Fibroblast of pulmonary artery (primary cell): ENCODE measurements at regions not wholly inside any gene's neighbourhood (a gene's known extent, or its start where the extent isn't known, plus 50 kb on each side); places are given as distances from the start of the nearest gene placed in this dataset.

ENCODE experiments used
- DNase-seq: peaks from one replicate; pipeline ENCODE4 v3.0.0-alpha.2; 2010; ENCODE audit warnings: low read depth
- H3K4me3 ChIP-seq: replicated peaks from 2 replicates; pipeline ENCODE4 v1.5.1; 2011; ENCODE audit warnings: low read depth, mild to moderate bottlenecking, control low read depth, low read length, moderate library complexity
- TF ChIP-seq, protein P1 (sequence below): IDR thresholded peaks from 2 replicates; pipeline ENCODE4 v1.5.1; 2011; ENCODE audit warnings: mild to moderate bottlenecking, control low read depth, low read length, inconsistent platforms; ENCODE audit errors: missing control alignments

DNA sequence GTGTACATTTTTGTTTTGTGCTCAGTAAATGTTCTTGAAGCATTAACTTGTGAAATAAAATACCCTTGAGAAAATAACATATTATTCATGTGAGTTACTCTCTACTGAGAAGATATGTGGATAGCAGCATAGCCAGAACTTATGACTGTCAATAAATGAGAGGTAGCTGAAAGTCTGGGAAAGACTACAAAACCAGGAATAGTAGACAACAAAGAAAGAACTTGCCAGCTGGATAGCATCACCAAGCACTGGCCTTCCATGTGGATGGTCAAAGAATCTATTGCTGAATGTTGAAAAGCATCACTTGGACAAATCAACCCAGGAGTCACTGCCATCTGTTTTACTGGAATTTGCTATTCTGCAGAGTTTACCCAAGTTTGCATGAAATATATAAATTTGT lies 650.0 kb upstream of the HTR2C start:
- no peak for DNase-seq
- H3K4me3 ChIP-seq, result no peak overlapping the region
- TF ChIP-seq, protein P1, sequence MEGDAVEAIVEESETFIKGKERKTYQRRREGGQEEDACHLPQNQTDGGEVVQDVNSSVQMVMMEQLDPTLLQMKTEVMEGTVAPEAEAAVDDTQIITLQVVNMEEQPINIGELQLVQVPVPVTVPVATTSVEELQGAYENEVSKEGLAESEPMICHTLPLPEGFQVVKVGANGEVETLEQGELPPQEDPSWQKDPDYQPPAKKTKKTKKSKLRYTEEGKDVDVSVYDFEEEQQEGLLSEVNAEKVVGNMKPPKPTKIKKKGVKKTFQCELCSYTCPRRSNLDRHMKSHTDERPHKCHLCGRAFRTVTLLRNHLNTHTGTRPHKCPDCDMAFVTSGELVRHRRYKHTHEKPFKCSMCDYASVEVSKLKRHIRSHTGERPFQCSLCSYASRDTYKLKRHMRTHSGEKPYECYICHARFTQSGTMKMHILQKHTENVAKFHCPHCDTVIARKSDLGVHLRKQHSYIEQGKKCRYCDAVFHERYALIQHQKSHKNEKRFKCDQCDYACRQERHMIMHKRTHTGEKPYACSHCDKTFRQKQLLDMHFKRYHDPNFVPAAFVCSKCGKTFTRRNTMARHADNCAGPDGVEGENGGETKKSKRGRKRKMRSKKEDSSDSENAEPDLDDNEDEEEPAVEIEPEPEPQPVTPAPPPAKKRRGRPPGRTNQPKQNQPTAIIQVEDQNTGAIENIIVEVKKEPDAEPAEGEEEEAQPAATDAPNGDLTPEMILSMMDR, result no peak

- TF ChIP-seq, protein P1, result peak; percentile 54
- DNase-seq, result peak; percentile 55
- H3K4me3 ChIP-seq, result no peak overlapping the region
Observed at GRCh38 chrX:113929004-113929403, 654.9 kb upstream of the HTR2C start.

- TF ChIP-seq, protein P1, result no peak
- DNase-seq, result no peak
- H3K4me3 ChIP-seq, result no peak overlapping the region
Observed at GRCh38 chrX:113920661-113921060, 663.2 kb upstream of the HTR2C start.

- TF ChIP-seq, protein P1, result no peak
- DNase-seq, result no peak
- no peak overlapping the region for H3K4me3 ChIP-seq
Observed at GRCh38 chrX:113919387-113919786, 664.5 kb upstream of the HTR2C start.

DNA sequence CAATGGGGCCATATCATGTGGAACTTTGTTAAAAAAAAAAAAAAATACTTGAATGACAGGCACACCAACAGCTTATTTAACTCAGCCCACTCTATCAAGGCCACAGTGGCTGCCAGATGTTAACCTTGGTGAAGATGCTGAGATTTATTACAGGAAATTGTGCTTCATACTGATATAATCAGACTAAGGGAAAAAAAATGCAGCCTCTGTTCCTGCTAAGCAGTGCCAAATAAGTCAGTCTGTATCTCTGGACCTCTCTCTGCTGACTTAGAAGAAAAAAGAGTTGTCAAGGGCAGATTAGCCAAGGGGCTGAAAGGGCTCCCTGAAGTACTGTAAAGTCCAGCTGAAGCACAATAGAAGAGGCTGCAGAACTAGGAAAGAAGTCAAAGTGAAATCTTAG lies 677.7 kb upstream of the HTR2C start:
- TF ChIP-seq, protein P1, result no peak
- DNase-seq, result peak; percentile 7
- no peak overlapping the region for H3K4me3 ChIP-seq

GRCh38 chrX:113892891-113893290 lies 691.0 kb upstream of the HTR2C start:
- TF ChIP-seq, protein P1, result no peak
- DNase-seq, result no peak
- H3K4me3 ChIP-seq, result no peak overlapping the region

GRCh38 chrX:113892401-113892800 lies 691.5 kb upstream of the HTR2C start:
- TF ChIP-seq, protein P1, result no peak
- no peak for DNase-seq
- no peak overlapping the region for H3K4me3 ChIP-seq
